Mucosa of descending colon (tissue), 3 donors: ENCODE measurements at regions not wholly inside any gene's neighbourhood (a gene's known extent, or its start where the extent isn't known, plus 50 kb on each side); places are given as distances from the start of the nearest gene placed in this dataset.

Source experiments
- ATAC-seq: fragments of 200-7000 bp; cut with Tn5 transposase; one replicate; pipeline ENCODE4 v1.9.1; 2020; ENCODE audit warnings: mild to moderate bottlenecking, moderate library complexity
- DNase-seq, 3 donors: peaks; one replicate each; pipeline ENCODE4 v3.0.0-alpha.2; 2020
- H3K36me3 ChIP-seq: fragments of 200-600 bp; one replicate; pipeline ENCODE4 v1.8.0; 2021; ENCODE audit warnings: low read depth, mild to moderate bottlenecking
- H3K4me1 ChIP-seq: fragments of 200-600 bp; one replicate; pipeline ENCODE4 v1.8.0; 2021; ENCODE audit warnings: low read depth, mild to moderate bottlenecking
- H3K4me3 ChIP-seq: fragments of 200-600 bp; one replicate; pipeline ENCODE4 v1.8.0; 2021; ENCODE audit warnings: mild to moderate bottlenecking
- H3K9me3 ChIP-seq: fragments of 200-600 bp; one replicate; pipeline ENCODE4 v1.8.0; 2021; ENCODE audit warnings: mild to moderate bottlenecking
- CTCF ChIP-seq: fragments of 200-600 bp; IDR thresholded peaks from one replicate; pipeline ENCODE4 v1.8.0; 2022; ENCODE audit warnings: antibody characterized with exemption, mild to moderate bottlenecking
- intact Hi-C, 2 donors: fragments of 100-400 bp; cut with DNase I in 1 of 2; cut with micrococcal nuclease in 1 of 2; formaldehyde crosslinking; loops; one replicate each; pipeline versions ENCODE4 v1.11.0 to v1.11.1; 2022; cut with DNase I, micrococcal nuclease
- donor health status: DM: no; HTN: no; CAD: no; lungs with moderate emphysema.
- donor health status: DM: no; HTN: no; CAD: no.
- donor health status: DM: no; HTN: yes; CAD: no.

- no peak for DNase-seq
- intact Hi-C loops, result no loop called here
- no peaks in the 10 kb centered on the region for H3K4me1 ChIP-seq
- H3K9me3 ChIP-seq, result no peaks in the 10 kb centered on the region
- H3K4me3 ChIP-seq, result no peak overlapping the region
- H3K36me3 ChIP-seq, result no peaks in the 10 kb centered on the region
- TF ChIP-seq CTCF, result no peak
- no peak for ATAC-seq
Measured at GRCh38 chr12:65660836-65661235, 163.4 kb upstream of the HMGA2 start.

- no peak for TF ChIP-seq CTCF
- ATAC-seq (no peak), DNase-seq (no peak)
- intact Hi-C loops, result no loop called here
- H3K36me3 ChIP-seq, result no peaks in the 10 kb centered on the region
- H3K4me3 ChIP-seq, result no peak overlapping the region
- H3K4me1 ChIP-seq, result no peaks in the 10 kb centered on the region
- H3K9me3 ChIP-seq, result no peaks in the 10 kb centered on the region
Measured at GRCh38 chr12:65662590-65662989, 161.7 kb upstream of the HMGA2 start.

GRCh38 chr12:65663097-65663496 lies 161.2 kb upstream of the HMGA2 start:
- no peaks in the 10 kb centered on the region for H3K9me3 ChIP-seq
- no peak for TF ChIP-seq CTCF
- no peaks in the 10 kb centered on the region for H3K36me3 ChIP-seq
- intact Hi-C loops, result no loop called here
- DNase-seq, result no peak
- no peaks in the 10 kb centered on the region for H3K4me1 ChIP-seq
- no peak for ATAC-seq
- no peak overlapping the region for H3K4me3 ChIP-seq

GRCh38 chr12:65663648-65664047 lies 160.6 kb upstream of the HMGA2 start:
- intact Hi-C loops, result no loop called here
- H3K4me3 ChIP-seq, result no peak overlapping the region
- H3K4me1 ChIP-seq, result no peaks in the 10 kb centered on the region
- ATAC-seq, result no peak
- no peaks in the 10 kb centered on the region for H3K36me3 ChIP-seq
- TF ChIP-seq CTCF, result no peak
- H3K9me3 ChIP-seq, result no peaks in the 10 kb centered on the region
- no peak for DNase-seq

- H3K4me1 ChIP-seq, result no peaks in the 10 kb centered on the region
- TF ChIP-seq CTCF, result no peak
- intact Hi-C loops, result no loop called here
- no peaks in the 10 kb centered on the region for H3K36me3 ChIP-seq
- no peak overlapping the region for H3K4me3 ChIP-seq
- DNase-seq (no peak), ATAC-seq (no peak)
- H3K9me3 ChIP-seq, result no peaks in the 10 kb centered on the region
Measured at GRCh38 chr12:65664715-65665250, 159.5 kb upstream of the HMGA2 start.

GRCh38 chr12:65665817-65666216 lies 158.5 kb upstream of the HMGA2 start:
- Histone ChIP-seq H3K36me3 (no peaks in the 10 kb centered on the region), H3K4me1 (no peaks in the 10 kb centered on the region), H3K4me3 (no peak overlapping the region), H3K9me3 (no peaks in the 10 kb centered on the region)
- ATAC-seq (no peak), DNase-seq (no peak)
- no peak for TF ChIP-seq CTCF
- intact Hi-C loops, result no loop called here
